Loucy (cell line): ENCODE measurements at regions not wholly inside any gene's neighbourhood (a gene's known extent, or its start where the extent isn't known, plus 50 kb on each side); places are given as distances from the start of the nearest gene placed in this dataset.

Experiments used
- H2AFZ ChIP-seq: fragments of 200-600 bp; sonication (generic); 2 replicates; pipeline ENCODE4 v1.6.0; 2016; ENCODE audit warnings: antibody characterized with exemption, mild to moderate bottlenecking, low read length, moderate library complexity
- H3F3A ChIP-seq: fragments of 200-600 bp; 2 replicates; pipeline ENCODE4 v1.6.0; 2016; ENCODE audit warnings: antibody characterized with exemption, low read depth, mild to moderate bottlenecking
- H3K27me3 ChIP-seq: fragments of 200-600 bp; sonication (generic); 2 replicates; pipeline ENCODE4 v1.6.1; 2014; ENCODE audit warnings: low read length, mild to moderate bottlenecking; ENCODE audit not compliant: insufficient read depth, poor library complexity, severe bottlenecking
- H3K36me3 ChIP-seq: fragments of 200-600 bp; sonication (generic); 2 replicates; pipeline ENCODE4 v1.6.1; 2016; ENCODE audit warnings: low read length; ENCODE audit not compliant: insufficient read depth
- H3K4me1 ChIP-seq: fragments of 200-600 bp; sonication (generic); 2 replicates; pipeline ENCODE4 v1.5.1; 2014; ENCODE audit warnings: low read length, mild to moderate bottlenecking; ENCODE audit not compliant: insufficient read depth, poor library complexity, severe bottlenecking
- H3K4me2 ChIP-seq: fragments of 200-600 bp; sonication (generic); 2 replicates; pipeline ENCODE4 v1.6.0; 2014; ENCODE audit warnings: antibody characterized with exemption, low read length, low read depth, mild to moderate bottlenecking; ENCODE audit not compliant: poor library complexity, severe bottlenecking
- H3K4me3 ChIP-seq: fragments of 200-600 bp; sonication (generic); 2 replicates; pipeline ENCODE4 v1.5.1; 2014; ENCODE audit warnings: low read length, mild to moderate bottlenecking, mixed read lengths; ENCODE audit not compliant: poor library complexity, severe bottlenecking
- H3K79me2 ChIP-seq: fragments of 200-600 bp; sonication (generic); 2 replicates; pipeline ENCODE4 v1.6.1; 2014; ENCODE audit warnings: low read length; ENCODE audit not compliant: insufficient read depth
- H3K9ac ChIP-seq: fragments of 200-600 bp; sonication (generic); 2 replicates; pipeline ENCODE4 v1.6.0; 2014; ENCODE audit warnings: mild to moderate bottlenecking, low read depth, low read length, moderate library complexity; ENCODE audit not compliant: poor library complexity, severe bottlenecking
- H3K9me2 ChIP-seq: fragments of 200-600 bp; sonication (generic); replicated peaks from 2 replicates; pipeline ENCODE4 v1.6.1; 2016; ENCODE audit warnings: low read depth, low read length, mixed read lengths
- H3K9me3 ChIP-seq: fragments of 200-600 bp; sonication (generic); 2 replicates; pipeline ENCODE4 v1.6.1; 2014; ENCODE audit warnings: mild to moderate bottlenecking, antibody characterized with exemption, low read length, low read depth; ENCODE audit not compliant: insufficient read depth
- H4K20me1 ChIP-seq: fragments of 200-600 bp; sonication (generic); 2 replicates; pipeline ENCODE4 v1.6.0; 2014; ENCODE audit warnings: antibody characterized with exemption, low read length, mild to moderate bottlenecking; ENCODE audit not compliant: insufficient read depth, poor library complexity, severe bottlenecking
- CTCF ChIP-seq: fragments of 200-600 bp; sonication (generic); conservative IDR thresholded peaks from 2 replicates; pipeline ENCODE4 v1.5.1; 2014; ENCODE audit warnings: mild to moderate bottlenecking, antibody characterized with exemption, low read length
- EZH2phosphoT487 ChIP-seq: fragments of 200-600 bp; IDR thresholded peaks from 2 replicates; pipeline ENCODE4 v1.6.1; 2018; ENCODE audit warnings: antibody characterized with exemption, mild to moderate bottlenecking, moderate library complexity, borderline replicate concordance

GRCh38 chr16:5944971-5945370 is 847.4 kb upstream of the EEF2KMT start:
- H2AFZ ChIP-seq: no peak overlapping the region
- no peaks in the 10 kb centered on the region for H3K36me3 ChIP-seq
- H4K20me1 ChIP-seq: no peaks in the 10 kb centered on the region
- H3K4me1 ChIP-seq: no peaks in the 10 kb centered on the region
- H3F3A ChIP-seq: no peaks in the 10 kb centered on the region
- no peak overlapping the region for H3K9ac ChIP-seq
- H3K4me3 ChIP-seq: no peak overlapping the region
- TF ChIP-seq CTCF: no peak
- TF ChIP-seq EZH2phosphoT487: no peak
- no peaks in the 10 kb centered on the region for H3K79me2 ChIP-seq
- no peaks in the 10 kb centered on the region for H3K27me3 ChIP-seq
- H3K9me3 ChIP-seq: no peaks in the 10 kb centered on the region
- no peak overlapping the region for H3K4me2 ChIP-seq
- H3K9me2 ChIP-seq: no peaks in the 10 kb centered on the region

- H3K9me2 ChIP-seq: no peaks in the 10 kb centered on the region
- H3K4me3 ChIP-seq: no peak overlapping the region
- H3K9me3 ChIP-seq: no peaks in the 10 kb centered on the region
- no peaks in the 10 kb centered on the region for H3K79me2 ChIP-seq
- H3K9ac ChIP-seq: no peak overlapping the region
- no peaks in the 10 kb centered on the region for H3K4me1 ChIP-seq
- H3F3A ChIP-seq: no peaks in the 10 kb centered on the region
- no peak overlapping the region for H3K4me2 ChIP-seq
- no peak overlapping the region for H2AFZ ChIP-seq
- H4K20me1 ChIP-seq: no peaks in the 10 kb centered on the region
- no peaks in the 10 kb centered on the region for H3K27me3 ChIP-seq
- no peaks in the 10 kb centered on the region for H3K36me3 ChIP-seq
- no peak for TF ChIP-seq EZH2phosphoT487
- TF ChIP-seq CTCF: no peak
Observed at GRCh38 chr16:5938607-5939006, 841.0 kb upstream of the EEF2KMT start.

GRCh38 chr16:5932906-5933305 is 835.3 kb upstream of the EEF2KMT start:
- no peaks in the 10 kb centered on the region for H3F3A ChIP-seq
- H3K36me3 ChIP-seq: no peaks in the 10 kb centered on the region
- H3K4me1 ChIP-seq: no peaks in the 10 kb centered on the region
- no peak overlapping the region for H3K9ac ChIP-seq
- H3K4me2 ChIP-seq: no peak overlapping the region
- H3K4me3 ChIP-seq: no peak overlapping the region
- TF ChIP-seq EZH2phosphoT487 (no peak), CTCF (no peak)
- H3K9me3 ChIP-seq: no peaks in the 10 kb centered on the region
- H3K27me3 ChIP-seq: no peaks in the 10 kb centered on the region
- no peak overlapping the region for H2AFZ ChIP-seq
- no peaks in the 10 kb centered on the region for H4K20me1 ChIP-seq
- no peaks in the 10 kb centered on the region for H3K9me2 ChIP-seq
- H3K79me2 ChIP-seq: no peaks in the 10 kb centered on the region
